ENCODE measurements at regions not wholly inside any gene's neighbourhood (a gene's known extent, or its start where the extent isn't known, plus 50 kb on each side); places are given as distances from the start of the nearest gene placed in this dataset.

- TF ChIP-seq CTCF (IDR thresholded peaks at IDR 0.05) (no peak), POLR2AphosphoS5 (IDR thresholded peaks at IDR 0.05) (no peak), POLR2A (IDR thresholded peaks at IDR 0.05) (no peak)
These were observed 991.2 kb upstream of the ACO1 start for GRCh38 chr9:31393240-31393639.

Measured in prostate gland (tissue), 2 donors.